HepG2 (cell line): ENCODE measurements at regions not wholly inside any gene's neighbourhood (a gene's known extent, or its start where the extent isn't known, plus 50 kb on each side); places are given as distances from the start of the nearest gene placed in this dataset.

Experiments used
- ATAC-seq: fragments of 200-7000 bp; cut with Tn5 transposase; 3 replicates; pipeline ENCODE4 v1.9.1; 2020; ENCODE audit warnings: mild to moderate bottlenecking, moderate library complexity
- BruUV-seq: library from RNA; stranded (reverse); fragments of 400-500 nt; replicated peaks from 2 replicates; lab custom pipeline; 2021; lab: Mats Ljungman, UMichigan
- CTCF ChIA-PET: fragments of 300-600 bp; formaldehyde crosslinking; extraction: SDS; loops from one replicate; lab custom pipeline; 2021; ENCODE audit warnings: low total read pairs, inconsistent platforms, low intra/inter-chr PET ratio; lab: Yijun Ruan, JAX
- POLR2A ChIA-PET: fragments of 350-600 bp; sonication (Branson Sonifier 250); formaldehyde crosslinking; loops from one replicate; lab custom pipeline; 2020; ENCODE audit warnings: antibody characterized with exemption, inconsistent platforms; lab: Yijun Ruan, JAX
- DNase-seq: peaks from one replicate; pipeline ENCODE4 v3.0.0-alpha.2; 2015; ENCODE audit warnings: low spot score
- FAIRE-seq: peaks from 3 replicates; lab custom pipeline; 2011; peaks lifted over from hg19 to GRCh38; lab: Jason Lieb, UNC
- H2AFZ ChIP-seq: one replicate; pipeline ENCODE4 v1.6.1; 2011; ENCODE audit warnings: low read length, inconsistent platforms
- H3K27ac ChIP-seq: fragments of 300-600 bp; 3 replicates; pipeline ENCODE4 v1.8.0; 2011; ENCODE audit warnings: mixed run types, mild to moderate bottlenecking, mixed read lengths, low read length, inconsistent platforms; ENCODE audit not compliant: insufficient read depth; ENCODE audit errors: extremely low read length
- H3K27me3 ChIP-seq, 2 experiments: fragments of 200-600 bp in 1 of 2; 2 replicates in 1 of 2; 3 replicates in 1 of 2; pipeline versions ENCODE4 v1.6.0 to v1.8.0; 2011; ENCODE audit warnings: low read length in 2 of 2, mild to moderate bottlenecking in 2 of 2, moderate library complexity in 2 of 2, inconsistent platforms in 1 of 2; ENCODE audit not compliant: insufficient read depth in 2 of 2, control insufficient read depth in 1 of 2
- H3K36me3 ChIP-seq, 2 experiments: fragments of 200-600 bp in 1 of 2; replicated peaks in 1 of 2; 2 replicates in 1 of 2; 3 replicates in 1 of 2; pipeline versions ENCODE4 v1.5.1 to v1.8.0; 2011; ENCODE audit warnings: low read length in 2 of 2, inconsistent platforms in 1 of 2; ENCODE audit not compliant: insufficient read depth in 2 of 2, control insufficient read depth in 1 of 2
- H3K4me1 ChIP-seq: 2 replicates; pipeline ENCODE4 v1.5.1; 2012; ENCODE audit warnings: low read length, inconsistent platforms; ENCODE audit not compliant: insufficient read depth
- H3K4me2 ChIP-seq: 2 replicates; pipeline ENCODE4 v1.6.0; 2011; ENCODE audit warnings: low read depth, low read length, inconsistent platforms
- H3K4me3 ChIP-seq, 3 experiments: fragments of 200-600 bp in 1 of 3; sonication (generic), shearing (Covaris generic) in 1 of 3; replicated peaks in 1 of 3; 2 replicates each; pipeline ENCODE4 v1.5.1; 2011 to 2016; ENCODE audit warnings: low read length in 3 of 3, inconsistent platforms in 2 of 3, low read depth in 2 of 3, mild to moderate bottlenecking in 2 of 3, control low read depth in 1 of 3, mixed read lengths in 1 of 3; ENCODE audit not compliant: insufficient read depth in 1 of 3
- H3K79me2 ChIP-seq: one replicate; pipeline ENCODE4 v1.6.1; 2011; ENCODE audit warnings: low read length, inconsistent platforms; ENCODE audit not compliant: insufficient read depth
- H3K9ac ChIP-seq: 2 replicates; pipeline ENCODE4 v1.6.0; 2011; ENCODE audit warnings: mild to moderate bottlenecking, low read depth, low read length, inconsistent platforms; ENCODE audit not compliant: insufficient read depth
- H3K9me3 ChIP-seq: 2 replicates; pipeline ENCODE4 v1.5.1; 2012; ENCODE audit warnings: mild to moderate bottlenecking, low read length
- H4K20me1 ChIP-seq: 2 replicates; pipeline ENCODE4 v1.6.0; 2011; ENCODE audit warnings: inconsistent platforms, mild to moderate bottlenecking, low read length, moderate library complexity; ENCODE audit not compliant: insufficient read depth
- ATAD3A ChIP-seq: sonication (generic); formaldehyde crosslinking; IDR thresholded peaks from 2 replicates; pipeline ENCODE4 v1.4.0; 2020; ENCODE audit warnings: missing genetic modification reagents
- HHEX ChIP-seq: IDR thresholded peaks from 2 replicates; pipeline ENCODE4 v1.6.1; 2016; ENCODE audit warnings: control low read depth
- MATR3 ChIP-seq: sonication (generic); formaldehyde crosslinking; IDR thresholded peaks from 2 replicates; pipeline ENCODE4 v1.4.0; 2020; ENCODE audit warnings: missing genetic modification reagents
- NFAT5 ChIP-seq: sonication (generic); formaldehyde crosslinking; IDR thresholded peaks from 2 replicates; pipeline ENCODE4 v1.4.0; 2020; ENCODE audit warnings: missing genetic modification reagents
- NFYB ChIP-seq: sonication (generic); formaldehyde crosslinking; IDR thresholded peaks from 2 replicates; pipeline ENCODE4 v1.4.0; 2020; ENCODE audit warnings: missing genetic modification reagents
- NKX3-1 ChIP-seq: sonication (generic); formaldehyde crosslinking; IDR thresholded peaks from 2 replicates; pipeline ENCODE4 v1.5.0; 2020; ENCODE audit warnings: missing genetic modification reagents
- PBX2 ChIP-seq: IDR thresholded peaks from 2 replicates; pipeline ENCODE4 v1.6.1; 2016; ENCODE audit warnings: control low read depth
- PRDM10 ChIP-seq: sonication (generic); formaldehyde crosslinking; IDR thresholded peaks from 2 replicates; pipeline ENCODE4 v1.4.0; 2020; ENCODE audit warnings: low read depth, missing genetic modification reagents
- SYNCRIP ChIP-seq: fragments of 200-400 bp; formaldehyde crosslinking; IDR thresholded peaks from 2 replicates; pipeline ENCODE4 v1.6.1; 2018; ENCODE audit warnings: mild to moderate bottlenecking, low read depth, low read length; ENCODE audit not compliant: insufficient read depth
- ZNF431 ChIP-seq: sonication (generic); formaldehyde crosslinking; IDR thresholded peaks from 2 replicates; pipeline ENCODE4 v1.9.0; 2022; ENCODE audit warnings: missing genetic modification reagents, low read depth, mild to moderate bottlenecking, borderline replicate concordance
- ZNF543 ChIP-seq: sonication (generic); formaldehyde crosslinking; IDR thresholded peaks from 2 replicates; pipeline ENCODE4 v1.4.0; 2020; ENCODE audit warnings: mild to moderate bottlenecking, missing genetic modification reagents
- ZNF713 ChIP-seq: sonication (generic); formaldehyde crosslinking; IDR thresholded peaks from 2 replicates; pipeline ENCODE4 v1.4.0; 2020; ENCODE audit warnings: mild to moderate bottlenecking, missing genetic modification reagents
- ZNF766 ChIP-seq: sonication (generic); formaldehyde crosslinking; IDR thresholded peaks from 2 replicates; pipeline ENCODE4 v1.5.0; 2020; ENCODE audit warnings: missing genetic modification reagents, borderline replicate concordance
- ZSCAN12 ChIP-seq: sonication (generic); formaldehyde crosslinking; IDR thresholded peaks from 2 replicates; pipeline ENCODE4 v1.9.0; 2021; ENCODE audit warnings: mild to moderate bottlenecking, missing genetic modification reagents
- ZSCAN20 ChIP-seq: sonication (generic); formaldehyde crosslinking; IDR thresholded peaks from 2 replicates; pipeline ENCODE4 v1.4.0; 2020; ENCODE audit warnings: missing genetic modification reagents, mild to moderate bottlenecking, borderline replicate concordance
- WGBS: methylation state at CpG from one replicate; pipeline ENCODE4 v1.1.6; 2017; ENCODE audit warnings: low lambda C conversion rate; 5-methylcytosine and 5-hydroxymethylcytosine counted together
- in situ Hi-C: cut with HindIII; loops from 2 replicates; pipeline ENCODE4 v1.10.0; 2017; ENCODE audit warnings: low pct_unique_long_range_greater_than_20kb; ENCODE audit not compliant: extremely low pct_ligation_motif_present
- intact Hi-C: fragments of 100-400 bp; cut with micrococcal nuclease; formaldehyde crosslinking; loops from one replicate; pipeline ENCODE4 v1.10.0; 2022; ENCODE audit not compliant: unreplicated experiment

- no peaks in the 10 kb centered on the region for H4K20me1 ChIP-seq
- no peak for ATAC-seq
- H3K4me3 ChIP-seq = no peak overlapping the region
These were observed 548.9 kb upstream of the SPRY2 start for GRCh38 chr13:80889829-80890228.

More at GRCh38 chr13:80889829-80890228, 548.9 kb upstream of the SPRY2 start:
- DNase-seq (no peak), FAIRE-seq (no peak)
- H2AFZ ChIP-seq = no peak overlapping the region
- H3K27me3 ChIP-seq = no peaks in the 10 kb centered on the region; a peak in 1 of 5 replicates
- BruUV-seq = no TSS peak
- 0% methylated on average over 1 of the region's 1 CpG for WGBS
- H3K4me2 ChIP-seq = no peak overlapping the region
- H3K36me3 ChIP-seq = no peaks in the 10 kb centered on the region
- H3K9me3 ChIP-seq = no peaks in the 10 kb centered on the region
- POLR2A ChIA-PET = no interaction called here
- H3K4me1 ChIP-seq = no peaks in the 10 kb centered on the region
- no peak overlapping the region for H3K9ac ChIP-seq
- in situ Hi-C loops (no loop called here), intact Hi-C loops (no loop called here)
- CTCF ChIA-PET = no interaction called here
- H3K79me2 ChIP-seq = no peaks in the 10 kb centered on the region
- no peak overlapping the region for H3K27ac ChIP-seq
- no peak for TF ChIP-seq NKX3-1 (CRISPR knock-in tag)
- TF ChIP-seq NFYB (CRISPR knock-in tag) = no peak
- TF ChIP-seq NFAT5 = no peak
- TF ChIP-seq SYNCRIP = no peak
- no peak for TF ChIP-seq PBX2 (CRISPR knock-in tag)
- TF ChIP-seq ATAD3A (CRISPR knock-in tag) = no peak
- no peak for TF ChIP-seq MATR3 (CRISPR knock-in tag)
- no peak for TF ChIP-seq HHEX (CRISPR knock-in tag)
- TF ChIP-seq ZSCAN20 (CRISPR knock-in tag) = no peak
- TF ChIP-seq ZSCAN12 = no peak
- TF ChIP-seq PRDM10 (CRISPR knock-in tag) = no peak
- no peak for TF ChIP-seq ZNF713 (CRISPR knock-in tag)
- no peak for TF ChIP-seq ZNF431 (CRISPR knock-in tag)
- TF ChIP-seq ZNF543 (CRISPR knock-in tag) = no peak
- TF ChIP-seq ZNF766 (CRISPR knock-in tag) = no peak
